GM19035 (cell line): ENCODE measurements at regions not wholly inside any gene's neighbourhood (a gene's known extent, or its start where the extent isn't known, plus 50 kb on each side); places are given as distances from the start of the nearest gene placed in this dataset.
"Not testable (repeated sequence)": the region's sequence is repeated elsewhere in the genome, so short reads cannot be mapped to it uniquely, and the experiment has no call there.

ENCODE experiments used
- ATAC-seq: cut with Tn5 transposase; IDR thresholded peaks from one replicate; pipeline ENCODE4 v1.9.1; 2021; ENCODE audit not compliant: unreplicated experiment

DNA sequence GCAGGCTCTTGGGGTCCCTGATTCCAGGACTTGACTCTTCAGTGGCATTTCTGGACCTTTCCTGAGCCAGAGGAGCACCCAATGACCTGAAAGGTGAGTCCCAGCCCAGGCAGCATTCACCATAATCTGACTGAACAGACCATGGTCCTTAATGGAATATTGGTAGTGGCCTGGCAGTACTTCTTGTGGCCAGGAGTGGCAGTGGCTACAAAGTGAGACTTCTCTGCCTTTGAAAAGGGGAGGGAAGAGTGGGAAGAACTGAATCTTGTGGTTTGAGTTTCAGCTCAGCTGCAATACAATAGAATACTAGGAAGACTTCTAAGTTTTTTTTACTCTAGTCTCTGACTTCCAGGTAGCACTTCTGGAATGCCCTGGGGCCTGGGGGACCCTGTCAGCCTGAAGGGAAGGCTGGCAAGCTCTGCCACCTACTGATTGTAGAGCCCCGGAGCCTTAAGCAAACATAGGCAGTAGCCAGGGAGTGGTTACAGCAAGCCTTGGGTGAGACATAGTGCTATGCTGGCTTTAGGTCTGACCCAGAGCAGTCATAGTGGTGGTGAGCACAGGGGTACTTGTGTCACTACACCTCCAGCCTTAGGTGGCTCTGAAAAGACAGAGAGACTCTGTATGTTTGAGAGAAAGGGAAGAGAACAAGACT, 674.2 kb upstream of the MANEA start:
- ATAC-seq: no peak

DNA sequence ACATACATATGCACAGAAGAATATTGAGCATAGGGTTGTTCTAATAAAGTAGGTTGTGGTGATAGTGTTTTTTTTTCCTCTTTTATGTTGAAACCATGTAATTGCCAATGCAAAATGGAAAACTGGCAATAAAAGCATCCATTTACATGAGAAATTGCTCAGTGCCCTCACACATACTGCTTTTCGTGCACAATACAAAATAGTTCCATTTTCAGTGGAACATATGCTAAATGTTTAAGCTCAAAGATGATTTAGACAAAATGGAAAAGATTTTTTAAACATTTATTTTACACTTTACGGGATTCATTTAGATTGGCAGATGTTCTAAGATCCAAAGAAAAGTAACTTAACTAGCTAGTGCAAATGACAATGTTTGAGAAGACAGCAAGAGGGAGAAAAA, 678.1 kb upstream of the MANEA start:
- ATAC-seq: no peak

DNA sequence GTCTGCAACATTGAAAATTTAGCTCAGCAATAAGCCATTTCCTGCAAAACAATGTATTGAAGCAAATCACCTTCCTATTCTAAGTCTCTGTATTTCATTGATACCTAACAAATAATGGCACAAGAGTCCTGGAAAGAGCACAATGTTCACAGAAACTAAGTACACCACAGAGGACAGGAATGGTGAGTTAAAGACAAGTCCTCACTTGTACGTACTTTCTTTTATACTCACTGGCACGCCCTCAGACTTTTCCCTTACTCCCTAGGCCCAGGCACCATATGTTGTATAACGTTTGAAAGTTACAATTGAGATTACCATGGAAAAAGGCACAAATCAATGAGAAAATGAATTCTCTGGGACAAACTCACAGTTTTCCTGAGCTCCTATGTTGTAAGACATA, 683.0 kb upstream of the MANEA start:
- ATAC-seq: no peak

DNA sequence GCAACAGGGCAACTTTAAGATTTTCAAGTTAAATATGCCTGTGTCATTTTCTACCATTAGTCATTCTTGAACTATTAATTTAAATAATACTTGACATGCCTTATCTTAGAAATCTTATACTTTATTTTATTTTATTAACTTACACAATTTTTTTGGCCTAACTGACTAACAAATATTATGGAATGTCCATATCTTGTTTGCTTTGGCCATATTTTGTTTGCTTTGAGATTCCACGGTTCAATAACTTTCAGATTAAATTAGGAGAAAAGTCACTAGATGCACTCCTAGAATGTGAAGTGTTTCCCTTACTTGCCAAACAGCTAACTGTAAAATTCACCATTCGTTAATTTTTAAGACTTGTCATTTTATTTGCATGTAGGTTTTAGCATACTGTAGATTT, 684.0 kb upstream of the MANEA start:
- ATAC-seq: no peak

DNA sequence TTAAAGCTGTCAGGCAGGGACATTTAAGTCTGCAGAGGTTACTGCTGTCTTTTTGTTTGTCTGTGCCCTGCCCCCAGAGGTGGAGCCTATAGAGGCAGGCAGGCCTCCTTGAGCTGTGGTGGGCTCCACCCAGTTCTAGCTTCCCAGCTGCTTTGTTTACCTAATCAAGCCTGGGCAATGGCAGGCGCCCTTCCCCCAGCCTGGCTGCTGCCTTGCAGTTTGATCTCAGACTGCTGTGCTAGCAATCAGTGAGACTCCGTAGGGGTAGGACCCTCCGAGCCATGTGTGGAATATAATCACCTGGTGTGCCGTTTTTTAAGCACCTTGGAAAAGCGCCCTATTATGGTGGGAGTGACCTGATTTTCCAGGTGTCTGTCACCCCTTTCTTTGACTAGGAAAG, 703.5 kb upstream of the MANEA start:
- ATAC-seq: not testable (repeated sequence)

DNA sequence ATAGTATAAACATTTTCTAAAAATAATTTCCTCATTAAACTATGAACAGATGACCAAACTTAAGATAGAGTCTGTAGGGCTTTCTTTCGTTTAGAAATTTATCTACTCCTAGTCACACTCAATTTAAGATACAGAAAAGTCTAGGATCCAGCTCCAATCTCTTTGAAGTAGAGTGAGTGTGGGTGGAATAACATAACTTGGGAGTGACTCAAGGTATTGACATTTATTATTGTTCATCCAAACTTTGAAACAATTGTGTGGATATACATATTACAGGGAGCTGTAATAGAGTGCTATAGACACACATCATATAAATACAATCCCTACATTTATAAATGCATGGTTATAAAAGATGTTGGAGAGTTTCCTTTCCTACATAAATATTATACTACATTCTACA, 715.2 kb upstream of the MANEA start:
- no peak for ATAC-seq

DNA sequence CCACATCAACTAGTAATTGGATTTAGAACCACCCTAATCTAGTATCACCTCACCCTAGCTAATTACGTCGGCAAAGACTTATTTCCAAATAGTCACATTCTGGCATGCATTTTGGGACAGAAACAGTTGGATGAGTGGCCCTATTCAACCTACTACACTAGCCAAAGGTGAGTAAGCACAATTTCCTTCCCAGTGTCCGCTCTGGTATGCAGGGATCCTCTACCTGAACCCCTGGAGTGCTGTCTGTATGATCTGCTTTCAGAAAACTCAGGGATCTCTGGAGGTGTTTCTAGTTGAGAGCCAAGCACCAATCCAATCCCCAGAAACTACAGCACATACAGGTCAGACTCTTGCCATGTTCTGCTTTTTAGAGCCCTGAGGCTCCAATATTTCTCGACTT, 717.4 kb upstream of the MANEA start:
- ATAC-seq: no peak

DNA sequence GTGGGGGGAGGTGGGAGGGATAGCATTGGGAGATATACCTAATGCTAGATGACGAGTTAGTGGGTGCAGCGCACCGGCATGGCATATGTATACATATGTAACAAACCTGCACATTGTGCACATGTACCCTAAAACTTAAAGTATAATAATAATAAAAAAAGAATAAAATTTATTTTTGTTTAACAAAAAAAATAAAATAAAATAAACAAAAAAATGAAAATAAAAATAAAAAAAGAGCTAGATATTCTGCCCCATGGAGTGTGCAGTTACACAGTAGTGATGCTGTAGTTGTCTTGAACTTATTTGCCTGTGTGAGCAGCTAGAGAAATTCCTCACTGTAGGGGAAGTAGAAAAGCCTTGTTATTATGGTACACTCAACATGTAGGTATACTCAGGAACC, 720.3 kb upstream of the MANEA start:
- ATAC-seq: not testable (repeated sequence)

DNA sequence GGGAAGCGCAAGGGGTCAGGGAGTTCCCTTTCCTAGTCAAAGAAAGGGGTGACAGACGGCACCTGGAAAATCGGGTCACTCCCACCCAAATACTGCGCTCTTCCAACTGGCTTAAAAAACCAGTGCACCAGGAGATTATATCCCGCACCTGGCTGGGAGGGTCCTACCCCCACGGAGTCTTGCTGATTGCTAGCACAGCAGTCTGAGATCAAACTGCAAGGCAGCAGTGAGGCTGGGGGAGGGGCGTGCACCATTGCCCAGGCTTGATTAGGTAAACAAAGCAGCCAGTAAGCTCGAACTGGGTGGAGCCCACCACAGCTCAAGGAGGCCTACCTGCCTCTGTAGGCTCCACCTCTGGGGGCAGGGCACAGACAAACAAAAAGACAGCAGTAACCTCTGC, 726.0 kb upstream of the MANEA start:
- ATAC-seq: not testable (repeated sequence)

DNA sequence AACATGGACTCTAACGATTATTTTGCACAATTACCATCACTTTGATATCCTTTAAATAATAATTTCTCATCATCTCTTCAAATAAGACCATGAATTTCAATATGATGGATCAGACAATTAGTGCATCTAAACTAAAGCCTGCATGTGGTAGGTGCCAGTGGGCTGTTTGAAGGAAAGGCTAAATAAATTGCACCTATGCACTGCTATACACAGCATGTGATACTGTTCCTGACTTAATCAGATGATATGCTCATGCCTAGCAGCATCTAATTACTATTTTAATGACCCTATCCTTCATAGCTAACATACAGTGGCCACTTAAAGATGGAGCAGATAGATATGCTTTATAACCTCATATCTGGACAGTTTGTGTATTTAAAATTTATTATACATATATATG, 731.6 kb upstream of the MANEA start:
- no peak for ATAC-seq

DNA sequence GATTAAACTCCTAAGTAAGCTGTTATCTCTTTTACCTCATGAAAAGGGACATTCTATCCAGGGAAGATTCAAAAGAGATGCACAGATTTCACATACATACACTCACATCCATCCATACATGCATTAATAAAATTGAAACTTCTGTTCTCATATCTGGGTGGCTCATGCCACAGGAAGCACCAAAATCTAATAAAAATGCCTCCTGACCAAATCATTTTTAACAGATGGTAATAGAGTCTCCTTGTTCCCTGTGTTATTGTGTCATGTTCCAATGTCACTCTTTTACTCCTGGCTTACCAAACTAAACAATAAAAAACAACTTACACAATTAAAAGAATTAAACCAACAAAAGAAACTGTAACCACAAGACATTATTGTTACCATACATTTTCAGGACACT, 742.1 kb upstream of the MANEA start:
- no peak for ATAC-seq

DNA sequence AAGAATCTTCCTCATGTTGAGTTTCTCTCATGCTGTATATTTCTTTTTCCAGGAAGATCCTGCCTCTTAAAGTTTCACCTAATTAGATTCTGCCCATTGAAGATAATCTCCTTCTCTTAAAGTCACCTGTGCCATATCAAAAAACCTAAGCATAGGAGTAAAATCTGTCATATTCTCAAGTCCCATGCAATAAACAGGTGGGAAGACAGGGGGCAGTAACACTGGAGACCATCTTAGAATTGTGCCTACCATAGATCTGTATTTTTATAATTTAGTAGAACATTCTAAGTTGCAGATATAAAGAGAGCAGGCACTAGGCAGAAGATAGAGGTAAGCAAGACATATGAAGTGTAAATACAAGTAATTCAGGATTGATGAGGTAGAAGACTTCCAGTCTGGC, 763.5 kb upstream of the MANEA start:
- ATAC-seq: no peak

DNA sequence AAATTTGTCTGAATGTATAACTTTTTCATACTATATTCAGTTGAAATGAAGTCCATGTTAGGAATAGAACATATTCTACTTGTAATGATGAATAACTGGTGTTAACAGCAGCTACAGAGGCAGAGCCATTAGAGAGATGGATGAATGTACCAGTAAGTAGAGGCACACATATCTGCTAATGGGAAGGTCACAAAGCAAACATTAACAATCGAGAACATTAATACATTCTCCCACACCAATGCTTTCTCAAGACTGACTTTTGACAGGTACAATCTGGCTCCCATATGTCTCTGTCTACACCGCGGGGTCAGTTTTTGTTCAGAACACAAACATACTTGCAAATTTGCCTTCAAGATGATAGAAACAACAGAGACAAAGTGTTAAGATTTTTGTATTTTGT, 776.0 kb upstream of the MANEA start:
- ATAC-seq: no peak

DNA sequence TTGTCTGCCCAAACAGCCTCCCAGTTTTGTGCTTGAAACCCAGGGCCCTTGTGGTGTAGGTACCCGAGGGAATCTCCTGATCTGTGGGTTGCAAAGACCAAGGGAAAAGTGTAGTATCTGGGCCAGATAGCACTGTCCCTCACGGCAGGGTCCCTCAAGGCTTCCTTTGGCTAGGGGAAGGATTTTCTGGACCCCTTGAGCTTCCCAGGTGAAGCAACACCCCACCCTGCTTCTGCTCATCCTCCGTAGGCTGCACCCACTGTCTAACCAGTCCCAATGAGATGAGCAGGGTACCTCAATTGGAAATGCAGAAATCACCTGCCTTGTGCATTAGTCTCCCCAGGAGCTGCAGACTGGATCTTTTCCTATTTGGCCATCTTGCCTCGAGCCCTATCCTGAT, 791.8 kb upstream of the MANEA start:
- no peak for ATAC-seq

DNA sequence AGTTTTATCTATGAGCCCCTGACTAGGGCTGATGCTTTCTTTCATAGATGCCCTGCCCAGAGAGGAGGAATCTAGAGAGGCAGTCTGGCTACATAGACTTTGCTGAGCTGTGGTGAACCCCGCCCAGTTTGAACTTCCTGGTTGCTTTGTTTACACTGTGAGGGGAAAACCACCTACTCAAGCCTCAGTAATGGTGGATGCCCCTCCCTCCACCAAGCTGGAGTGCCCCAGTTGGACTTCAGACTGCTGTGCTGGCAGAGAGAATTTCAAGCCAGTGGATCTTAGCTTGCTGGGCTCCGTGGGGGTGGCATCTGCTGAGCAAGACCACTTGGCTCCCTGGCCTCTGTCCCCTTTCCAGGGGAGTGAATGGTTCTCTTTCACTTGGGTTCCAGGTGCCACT, 792.3 kb upstream of the MANEA start:
- ATAC-seq: not testable (repeated sequence)

DNA sequence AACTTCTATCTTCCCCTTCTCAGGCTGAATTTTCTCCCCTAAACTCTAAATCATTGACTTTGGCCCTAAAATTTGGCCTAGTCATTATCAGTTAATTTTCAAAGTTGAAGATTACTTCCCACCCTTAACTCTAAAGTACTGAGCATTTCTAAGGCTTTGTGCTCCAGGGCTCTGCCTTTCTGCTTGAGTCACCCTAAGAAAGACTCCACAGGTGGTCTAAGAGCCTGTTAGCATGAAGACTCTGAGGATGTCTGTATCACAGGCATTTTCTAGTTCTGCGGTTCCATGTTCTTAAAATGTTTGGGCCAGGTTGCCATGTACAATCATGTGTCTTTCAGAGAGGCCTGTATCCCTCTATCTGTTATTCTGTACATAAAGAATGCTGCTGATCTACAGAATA, 808.1 kb upstream of the MANEA start:
- no peak for ATAC-seq

DNA sequence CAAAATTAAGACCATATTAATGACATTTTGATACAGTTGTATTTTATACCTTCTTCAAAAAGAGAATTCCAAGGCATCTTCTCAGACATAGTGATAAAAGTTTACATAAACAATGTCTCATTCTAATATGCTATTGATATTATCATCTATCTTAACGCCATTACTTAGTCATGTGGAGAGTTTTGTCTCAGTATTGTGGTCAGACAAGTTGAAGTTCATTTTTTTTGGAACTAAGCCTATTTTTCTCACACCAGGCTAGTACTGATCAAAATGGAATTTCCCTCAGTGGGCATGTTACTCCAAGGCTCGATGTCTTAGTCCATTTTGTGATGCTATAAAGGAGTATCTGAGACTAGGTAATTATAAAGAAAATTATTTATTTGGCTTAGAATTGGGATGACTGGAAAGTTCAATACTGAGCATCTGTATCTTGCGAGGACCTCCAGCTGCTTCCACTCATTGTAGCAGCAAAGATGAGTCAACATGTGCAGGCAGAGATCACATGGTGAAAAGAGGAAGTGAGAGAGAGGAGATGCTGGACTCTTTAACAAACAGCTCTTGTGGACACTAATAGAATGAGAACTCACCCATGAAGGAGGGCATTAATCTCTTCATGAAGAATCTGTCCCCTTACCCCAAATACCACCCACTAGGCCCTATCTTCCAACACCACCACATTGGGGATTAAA, 825.5 kb upstream of the MANEA start:
- ATAC-seq: peak; percentile 97

DNA sequence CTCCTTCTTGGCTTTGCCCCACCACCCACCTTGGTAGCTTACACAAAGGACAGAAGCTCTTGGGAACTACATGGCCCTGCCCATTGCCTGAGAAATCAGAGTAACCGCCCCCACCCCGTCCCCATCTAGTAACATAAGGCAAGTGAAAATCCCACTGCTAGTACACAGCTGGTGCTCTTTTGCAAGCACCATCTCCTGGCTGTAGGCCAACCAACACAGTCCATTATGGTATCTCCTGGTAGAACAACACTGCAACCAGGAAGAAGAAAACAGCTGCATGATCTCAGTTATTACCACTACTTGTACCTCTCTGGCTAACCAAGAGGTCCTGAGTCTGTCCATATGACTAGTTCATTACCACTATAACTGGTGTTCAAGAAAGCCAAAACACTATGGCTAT, 841.1 kb upstream of the MANEA start:
- ATAC-seq: no peak

DNA sequence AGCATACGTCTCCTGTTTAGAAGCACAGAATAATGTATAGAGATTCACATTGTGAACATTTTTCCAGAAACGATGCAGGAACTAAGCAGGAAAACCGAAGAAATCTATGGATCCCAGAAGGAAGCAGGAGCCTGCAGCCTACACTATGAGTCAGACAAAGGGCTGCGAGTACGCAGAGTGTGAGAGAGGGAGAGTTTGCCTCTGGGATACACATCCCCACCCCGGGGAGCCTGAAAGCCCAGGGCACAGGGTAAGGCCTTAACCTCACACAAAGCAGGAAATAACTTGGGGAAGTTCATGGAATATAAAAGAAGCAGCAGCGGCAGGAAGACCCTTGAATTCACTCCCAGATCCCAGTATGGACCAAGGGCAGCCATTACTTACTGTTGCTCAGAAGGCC, 842.1 kb upstream of the MANEA start:
- ATAC-seq: no peak

DNA sequence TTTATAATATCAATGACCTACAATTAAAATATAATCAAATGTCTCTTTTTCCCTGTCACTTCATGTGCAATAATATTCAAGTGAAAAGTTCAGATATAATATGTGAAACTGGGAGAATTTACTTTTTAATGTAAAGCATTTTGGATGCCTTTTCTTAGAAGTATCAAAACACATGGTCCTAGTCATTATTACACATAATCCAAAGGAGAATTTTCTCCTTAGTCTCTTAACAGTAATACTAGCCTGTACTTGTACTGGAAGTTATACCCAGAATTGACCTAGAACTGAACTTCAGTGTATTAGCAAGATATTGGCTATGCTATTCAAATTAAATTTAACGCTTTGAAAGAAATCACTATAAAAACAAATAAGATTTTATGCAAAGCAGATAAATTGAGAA, 842.6 kb upstream of the MANEA start:
- no peak for ATAC-seq

DNA sequence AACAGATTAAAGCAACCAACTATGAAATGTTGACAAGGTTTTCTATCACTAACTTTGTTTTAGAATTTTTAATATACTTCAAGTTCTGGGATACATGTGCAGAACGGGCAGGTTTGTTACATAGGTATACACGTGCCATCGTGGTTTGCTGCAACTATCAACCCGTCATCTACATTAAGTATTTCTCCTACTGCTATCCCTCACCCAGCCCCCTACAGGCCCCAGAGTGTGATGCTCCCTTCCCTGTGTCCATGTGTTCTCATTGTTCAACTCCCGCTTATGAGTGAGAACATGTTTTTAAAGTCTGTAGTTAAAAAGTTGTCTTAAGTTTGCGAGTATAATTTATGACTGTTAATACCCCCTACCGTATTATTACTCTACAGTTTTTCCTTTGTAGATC, 844.3 kb upstream of the MANEA start:
- ATAC-seq: no peak

DNA sequence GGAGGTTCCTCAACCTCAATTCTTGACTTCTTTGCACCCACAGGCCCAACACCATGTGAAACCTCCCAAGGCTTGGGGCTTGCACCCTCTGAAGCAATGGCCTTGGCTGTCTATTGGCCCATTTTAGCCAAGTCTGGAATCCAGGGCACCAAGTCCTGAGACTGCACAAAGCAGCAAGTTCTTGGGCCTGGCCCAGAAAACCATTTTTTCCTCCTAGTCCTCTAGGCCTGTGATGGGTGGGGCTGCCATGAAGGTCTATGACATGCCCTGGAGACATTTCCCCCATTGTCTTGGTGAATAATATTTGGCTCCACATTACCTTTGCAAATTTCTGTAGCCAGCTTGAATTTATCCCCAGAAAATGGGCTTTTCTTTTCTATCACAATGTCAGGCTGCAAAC, 849.6 kb upstream of the MANEA start:
- no peak for ATAC-seq

DNA sequence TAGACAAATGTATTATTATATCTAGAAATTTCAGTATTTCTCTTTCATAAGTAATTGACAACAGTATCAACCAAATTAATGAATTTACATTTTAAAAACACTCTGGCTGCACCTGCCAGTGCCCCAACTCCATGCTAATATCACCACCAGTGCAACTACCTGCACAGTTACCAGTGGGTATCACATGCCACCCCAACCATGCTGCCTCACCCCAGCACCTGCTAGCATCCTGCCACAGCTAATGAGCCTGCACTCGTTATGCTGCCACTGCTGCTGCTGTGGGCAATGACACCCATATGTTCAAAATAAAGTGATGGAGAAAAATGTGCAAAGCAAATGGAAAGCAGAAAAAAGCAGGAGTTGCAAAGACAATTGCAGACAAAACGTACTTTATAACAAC, 855.9 kb upstream of the MANEA start:
- ATAC-seq: no peak
